Renal pelvis (tissue), 1 donor: ENCODE measurements at regions not wholly inside any gene's neighbourhood (a gene's known extent, or its start where the extent isn't known, plus 50 kb on each side); places are given as distances from the start of the nearest gene placed in this dataset.

ENCODE experiments used
- DNase-seq: peaks from one replicate; pipeline ENCODE4 v3.0.0-alpha.2; 2013

DNA sequence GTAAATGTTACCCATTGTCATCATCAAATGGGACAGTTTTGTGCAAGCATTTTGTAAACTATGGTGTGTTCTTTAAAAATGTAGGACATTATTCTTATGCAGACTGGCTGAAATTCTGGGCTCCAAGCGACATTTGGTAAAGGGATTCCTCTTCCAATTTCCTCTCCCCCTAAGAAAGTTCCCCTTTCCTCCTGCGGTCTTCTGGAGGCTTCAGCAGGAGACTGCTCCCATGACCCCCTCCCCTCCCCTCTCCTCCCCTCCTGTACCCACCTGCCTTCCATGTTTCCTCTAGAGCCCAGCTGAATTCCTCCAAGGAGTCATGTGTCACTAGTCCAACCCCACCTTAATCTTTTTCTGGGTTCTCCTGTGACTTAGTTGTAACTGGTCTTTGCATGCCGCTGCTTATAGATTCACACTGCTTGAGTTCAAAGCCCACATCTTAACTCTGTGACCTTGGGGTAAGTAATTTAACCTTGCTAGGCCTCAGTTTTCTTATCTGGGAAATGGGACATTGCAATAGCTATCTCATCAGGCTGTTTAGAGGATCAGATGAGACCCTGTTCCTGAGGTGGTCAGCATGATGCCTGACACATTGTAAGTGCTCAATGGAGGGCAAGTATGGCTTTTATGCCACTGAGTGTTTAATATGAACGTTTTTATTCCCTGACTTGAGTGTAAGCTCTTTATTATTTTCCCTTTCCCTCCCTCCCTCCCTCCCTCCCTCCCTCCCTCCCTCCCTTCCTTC is 69.9 kb upstream of the WDR26 start:
- DNase-seq: no peak

DNA sequence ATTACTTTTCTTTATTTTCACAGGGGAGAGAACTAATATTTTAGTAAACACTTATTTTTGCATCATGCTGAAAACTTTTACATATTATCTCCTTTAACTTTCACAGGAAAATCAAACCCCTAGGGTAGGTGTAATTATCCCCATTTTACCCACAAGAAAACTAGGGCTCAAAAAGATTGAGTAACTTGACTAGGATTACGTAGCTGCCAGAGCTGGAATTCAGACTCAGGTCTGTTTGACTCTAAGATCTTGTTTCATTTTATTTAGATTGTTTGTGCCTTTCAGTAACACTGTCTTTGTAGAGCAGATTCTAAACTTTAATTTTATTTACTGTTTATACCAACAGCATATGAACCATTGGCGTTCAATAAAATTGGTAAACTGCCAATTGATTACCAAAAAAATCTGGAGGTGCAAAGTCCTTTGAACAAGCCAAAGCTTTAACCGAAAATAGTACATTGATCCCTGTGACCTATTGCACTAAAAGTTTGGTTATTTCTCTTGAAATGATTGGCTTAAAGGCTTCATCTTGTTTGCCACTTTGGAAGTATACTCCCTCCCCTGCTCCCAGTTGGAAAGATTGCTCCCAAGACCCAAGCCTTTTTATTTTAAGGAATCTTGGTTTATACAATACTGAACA is 71.0 kb upstream of the WDR26 start:
- DNase-seq: no peak

DNA sequence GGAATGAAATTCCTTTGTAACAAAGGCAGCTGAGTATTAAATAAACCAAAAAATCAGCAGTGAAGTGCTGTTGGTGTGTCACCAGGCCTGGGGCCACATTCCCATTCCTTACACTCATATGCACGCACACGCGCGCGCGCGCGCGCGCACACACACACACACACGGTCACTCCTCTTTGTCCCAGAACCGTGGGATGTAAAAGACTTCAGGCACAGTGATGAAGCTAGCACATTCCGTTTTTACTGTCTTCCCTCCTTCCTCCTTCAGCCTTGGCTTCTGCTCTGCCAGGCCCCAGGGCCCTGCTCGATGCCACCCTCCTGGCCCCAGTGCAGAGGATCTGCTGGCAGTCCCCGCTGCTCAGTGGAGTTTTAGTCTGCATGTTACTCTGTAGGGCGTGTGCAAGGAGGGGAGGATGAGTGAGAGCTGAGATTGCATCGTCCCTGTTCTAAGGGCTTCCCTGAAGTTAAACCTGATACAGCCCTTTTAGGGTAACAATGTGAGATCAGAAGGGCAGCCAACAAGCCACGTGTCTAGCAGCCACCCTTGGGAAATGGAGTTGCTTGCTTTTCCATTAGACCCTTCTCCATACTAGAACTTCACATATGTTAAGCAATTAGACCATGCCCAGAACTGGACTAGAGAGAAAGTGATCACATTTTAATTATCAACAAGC is 71.7 kb upstream of the WDR26 start:
- no peak for DNase-seq

DNA sequence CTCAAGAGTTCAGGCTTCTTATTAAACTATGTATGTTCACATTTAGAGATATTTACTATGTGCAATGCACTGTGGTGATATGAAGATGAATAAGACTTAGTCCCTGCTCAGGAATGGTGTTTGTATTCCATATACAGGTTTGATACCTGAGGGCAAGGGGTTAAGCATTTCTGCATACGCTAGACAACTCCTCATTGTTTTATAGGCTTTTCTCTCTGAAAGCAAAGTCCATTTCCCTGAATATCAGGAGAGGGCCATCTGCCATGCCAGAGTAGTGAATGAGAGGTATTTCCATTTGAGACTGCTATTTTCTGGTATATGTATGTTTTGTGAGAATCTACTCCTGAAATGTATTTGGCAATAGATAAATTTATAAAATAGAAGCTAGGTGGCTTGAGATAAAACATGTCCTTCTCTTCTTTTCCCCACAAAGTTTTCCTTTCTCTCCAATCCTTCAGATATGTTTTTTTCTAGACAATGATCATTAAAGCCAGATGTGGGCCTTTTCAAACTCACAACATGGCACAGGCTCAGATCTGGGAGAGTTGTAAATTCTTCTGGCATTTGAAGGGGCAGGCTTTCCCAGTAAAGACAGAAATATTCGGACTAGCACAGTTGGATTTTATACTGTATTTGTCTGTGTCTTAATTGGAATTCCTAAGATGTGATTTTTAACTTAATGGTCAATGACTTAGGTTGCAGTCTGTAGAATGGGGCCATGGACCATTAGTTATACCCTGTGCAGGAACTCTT is 73.3 kb upstream of the WDR26 start:
- DNase-seq: no peak

DNA sequence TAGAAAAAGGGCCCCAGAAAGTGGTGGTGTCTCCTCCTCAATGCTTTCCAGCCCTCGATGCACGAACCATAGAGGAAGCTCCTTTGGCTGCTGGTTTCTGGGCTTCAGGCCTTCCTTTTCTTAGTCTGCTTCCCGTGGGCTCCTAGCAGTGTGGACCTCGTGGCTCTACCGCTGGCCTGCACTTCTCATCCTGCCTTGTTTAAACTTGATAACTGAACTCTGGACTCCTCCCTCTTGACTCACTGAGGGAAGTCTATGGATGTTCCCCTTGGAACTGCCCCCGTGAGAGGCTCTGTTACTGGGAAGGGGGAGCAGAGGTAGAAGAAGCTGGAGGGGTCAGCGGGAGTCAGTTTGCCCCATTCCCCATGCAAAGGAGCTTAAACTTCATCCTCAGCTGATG is 75.3 kb upstream of the WDR26 start:
- no peak for DNase-seq

DNA sequence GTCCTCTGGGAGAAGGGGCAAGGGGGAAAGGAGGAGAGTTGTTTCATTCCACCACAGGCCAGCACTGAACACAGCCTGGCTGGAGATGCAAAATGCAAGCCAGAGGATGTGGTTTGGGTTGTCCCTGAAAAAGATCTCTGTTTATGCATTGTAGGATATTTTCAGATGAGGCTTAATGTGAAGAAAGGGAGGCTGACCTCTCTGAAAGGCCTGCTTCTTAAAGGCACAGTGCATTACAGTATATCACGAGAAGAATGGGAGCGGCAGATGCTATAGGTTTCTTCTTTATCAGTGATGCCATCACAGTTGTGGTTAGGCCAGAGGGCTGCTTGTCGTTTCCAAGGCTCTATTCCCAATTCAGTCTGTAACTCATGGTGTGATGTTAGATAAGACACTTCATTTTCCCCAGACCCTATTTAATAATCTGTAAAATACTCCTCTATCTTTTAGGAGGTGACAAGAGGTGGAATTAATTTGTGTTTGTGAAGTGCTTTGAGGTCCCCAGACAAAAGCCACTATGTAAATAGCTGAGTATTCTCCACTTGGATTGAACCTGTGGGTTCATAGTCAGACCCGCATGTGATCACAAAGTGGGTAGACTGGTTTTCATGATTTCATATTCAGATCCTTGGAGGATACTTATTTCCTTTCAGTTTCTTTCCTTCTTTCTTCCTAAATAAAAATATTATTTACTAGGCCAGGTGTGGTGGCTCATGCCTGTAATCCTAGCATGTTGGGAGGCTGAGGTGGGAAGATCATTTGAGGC is 76.5 kb upstream of the WDR26 start:
- no peak for DNase-seq

DNA sequence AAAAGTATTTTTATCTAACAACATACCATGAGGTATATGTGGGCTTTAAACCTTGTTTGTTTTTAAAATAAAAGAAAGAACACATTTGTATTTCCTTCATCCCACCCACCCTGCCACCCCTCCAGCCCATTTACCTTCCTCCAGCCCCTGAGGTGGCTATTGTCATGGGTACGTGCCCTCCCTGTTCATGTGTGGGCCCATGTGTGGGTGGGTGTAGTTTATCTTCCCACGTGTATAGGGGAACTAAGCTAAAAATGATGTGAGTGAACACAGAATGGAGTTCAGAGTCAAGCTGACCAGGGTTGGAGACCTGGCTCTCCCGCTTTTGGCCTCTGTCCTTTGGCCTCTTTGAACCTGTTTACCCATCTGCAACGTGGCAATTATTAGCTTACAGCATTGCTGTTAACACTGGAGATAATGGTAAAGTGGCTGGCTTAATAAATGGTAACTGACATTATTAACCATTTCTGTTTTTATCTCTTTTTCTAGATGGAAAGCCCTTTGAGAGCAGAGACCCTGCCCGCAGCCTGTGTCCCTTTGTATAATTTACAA is 78.1 kb upstream of the WDR26 start:
- DNase-seq: no peak

DNA sequence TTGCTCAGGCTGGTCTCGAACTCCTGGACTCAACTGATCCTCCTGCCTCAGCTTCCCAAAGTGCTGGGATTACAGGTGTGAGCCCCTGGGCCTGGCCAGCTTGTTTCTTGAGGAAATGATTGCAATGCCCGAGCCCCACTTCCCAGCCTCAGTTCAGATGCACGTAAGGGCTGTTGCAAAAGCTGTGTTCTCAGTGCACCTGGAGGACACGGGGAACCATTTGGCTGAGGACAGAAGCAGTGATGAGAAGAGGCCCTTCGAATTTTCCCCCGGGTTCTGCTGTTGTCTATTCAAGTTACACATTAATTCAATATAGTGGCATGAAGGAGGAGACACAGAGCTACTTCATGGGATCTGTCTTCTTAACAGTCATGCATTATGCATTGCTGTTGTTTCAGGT is 78.8 kb upstream of the WDR26 start:
- no peak for DNase-seq

DNA sequence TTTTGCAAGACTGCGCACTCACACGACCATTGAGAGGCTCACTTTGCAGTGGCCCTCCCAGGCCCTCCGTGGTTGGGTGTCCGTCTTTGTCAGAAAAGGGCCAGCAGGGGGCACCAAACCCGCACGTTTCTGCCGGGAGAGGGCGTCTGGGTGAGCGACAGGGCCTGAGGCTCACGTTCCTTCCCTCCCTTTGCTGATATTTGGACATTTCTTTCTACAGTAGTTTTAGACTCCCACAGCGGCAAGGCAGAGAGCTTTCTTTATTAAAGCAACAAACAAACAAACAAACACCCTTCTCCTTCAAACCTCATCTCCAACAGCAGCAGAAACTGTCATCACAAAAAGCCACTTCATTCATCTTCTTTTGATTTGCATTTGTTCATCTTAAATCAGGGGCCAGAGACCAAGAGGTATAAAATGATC is 79.2 kb upstream of the WDR26 start:
- DNase-seq: peak; percentile 84

DNA sequence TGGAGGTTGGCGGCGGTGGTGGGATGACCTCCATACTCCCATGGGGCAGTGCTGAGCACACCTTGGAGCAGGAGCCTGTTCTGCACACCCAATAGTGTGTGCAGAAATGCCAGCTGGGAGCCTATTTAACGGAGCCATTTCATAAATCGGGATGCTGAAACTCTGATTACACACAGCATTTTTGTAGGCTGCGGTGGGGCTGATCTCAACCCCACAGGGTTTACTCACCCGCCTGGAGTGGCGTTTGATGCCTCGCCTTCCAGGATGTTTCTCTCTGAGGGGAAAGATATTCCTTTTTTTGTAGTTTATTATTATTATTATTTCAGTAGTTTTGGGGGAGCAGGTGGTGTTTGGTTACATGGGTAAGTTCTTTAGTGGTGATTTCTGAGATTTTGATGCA is 82.6 kb upstream of the WDR26 start:
- no peak for DNase-seq

DNA sequence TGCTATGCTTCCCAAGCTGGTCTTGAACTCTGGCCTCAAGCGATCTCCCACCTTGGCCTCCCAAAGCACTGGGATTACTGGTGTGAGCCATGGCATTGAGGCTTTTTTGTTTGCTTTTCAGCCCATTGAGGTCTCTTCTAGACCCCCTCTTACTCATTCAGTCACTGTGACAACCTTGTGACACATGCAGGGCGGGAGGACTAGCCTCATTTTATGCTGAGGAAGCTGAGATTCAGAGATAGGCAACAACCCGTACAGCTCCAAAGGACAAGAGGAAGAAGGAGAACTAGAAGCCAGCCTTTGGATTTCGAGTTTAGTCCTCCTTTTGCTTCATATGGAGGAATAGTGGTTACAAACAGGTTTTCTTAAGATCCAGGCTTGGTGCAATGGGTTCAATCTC is 83.9 kb upstream of the WDR26 start:
- no peak for DNase-seq

DNA sequence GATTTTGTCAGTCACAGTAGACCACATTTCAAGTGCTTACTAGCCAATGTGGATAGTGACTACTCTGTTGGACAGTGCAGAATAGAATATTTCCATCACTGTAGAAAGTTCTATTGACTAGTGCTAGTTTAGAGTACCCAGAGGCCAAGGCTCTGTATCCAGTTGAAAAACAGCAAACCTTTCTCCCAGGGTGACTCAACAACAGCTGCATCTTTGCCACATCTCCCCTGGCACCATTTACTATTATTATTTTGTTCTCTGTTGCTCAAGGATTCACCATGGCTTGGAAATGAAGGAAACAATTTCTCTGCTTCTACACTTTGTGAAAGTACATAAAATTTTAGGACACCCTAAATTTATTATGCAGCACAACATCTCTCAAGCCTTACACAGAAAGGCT is 85.3 kb upstream of the WDR26 start:
- no peak for DNase-seq

DNA sequence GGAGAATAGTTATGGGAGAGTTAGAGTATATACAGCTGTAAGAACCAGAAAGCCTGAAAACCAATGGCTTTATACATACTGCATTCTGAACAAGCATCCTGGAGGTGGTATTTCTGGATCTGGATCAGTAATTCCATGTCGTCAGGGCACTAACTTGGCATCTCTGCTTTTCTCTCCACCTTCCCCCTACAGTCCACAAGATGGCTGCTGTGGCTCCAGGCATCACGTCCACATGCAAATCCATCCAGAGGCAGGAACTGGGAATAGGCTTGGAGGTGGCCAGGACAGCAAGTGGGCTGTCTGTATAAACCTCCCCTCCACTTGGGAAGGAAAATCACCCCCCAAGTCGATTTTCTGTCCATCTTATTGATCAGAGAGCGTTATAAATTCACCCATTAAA is 86.2 kb upstream of the WDR26 start:
- no peak for DNase-seq

DNA sequence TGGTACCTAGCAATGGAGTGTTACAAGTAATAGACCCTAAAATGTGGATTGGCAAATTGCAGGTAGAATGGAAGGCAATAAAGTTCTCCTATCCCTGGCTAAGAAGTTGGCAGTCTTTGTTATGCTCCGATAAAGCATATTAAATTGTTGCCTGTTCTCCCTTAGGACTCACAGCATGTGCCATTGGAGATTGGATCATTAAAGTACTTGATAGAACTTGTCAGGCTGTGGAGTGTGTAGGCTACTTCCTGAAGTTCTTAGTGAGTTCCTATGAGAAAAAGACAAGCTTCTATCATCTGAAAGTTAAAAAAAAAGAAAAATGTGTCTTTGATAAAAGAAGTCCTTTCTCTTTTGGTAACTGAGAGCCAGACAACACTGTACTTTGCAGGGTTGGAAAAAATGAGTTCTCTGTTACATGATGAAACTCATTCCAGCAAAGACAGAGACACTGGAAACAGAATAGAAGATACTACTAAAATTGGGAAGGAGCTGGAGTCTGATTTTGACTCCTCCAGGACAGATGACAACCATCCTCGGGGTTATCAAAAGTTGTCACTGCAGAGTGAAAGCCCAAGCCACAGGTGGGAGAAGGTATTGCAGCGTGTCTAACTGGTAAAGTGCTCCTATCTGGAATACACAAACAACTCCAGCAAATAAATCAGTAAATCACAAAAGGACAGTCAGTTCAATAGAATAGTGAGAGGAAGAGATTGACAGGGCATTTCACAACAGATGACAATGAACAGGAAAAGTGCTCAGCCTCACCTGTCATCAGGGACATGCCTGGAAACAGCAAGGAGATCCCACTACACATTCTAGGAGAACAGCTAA is 87.5 kb upstream of the WDR26 start:
- no peak for DNase-seq

DNA sequence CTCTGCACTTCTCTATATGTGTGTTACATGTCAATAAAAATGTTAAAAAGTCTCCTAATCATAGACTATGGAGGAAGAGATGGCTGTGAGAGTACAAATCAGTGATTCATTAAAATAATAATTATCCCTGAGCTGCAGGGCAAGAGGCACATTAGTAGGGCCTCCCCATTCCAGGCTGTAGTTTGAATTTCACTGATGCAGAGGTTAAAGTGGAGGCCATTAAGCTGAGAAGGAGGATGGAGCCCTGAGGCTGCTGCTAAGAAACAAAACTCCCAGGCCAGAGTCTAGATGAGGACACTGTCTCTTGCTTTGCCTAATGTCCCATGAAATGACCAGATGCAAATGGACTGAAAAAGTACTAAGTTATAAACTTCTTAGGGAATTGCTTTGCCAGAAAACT is 89.1 kb upstream of the WDR26 start:
- DNase-seq: no peak

DNA sequence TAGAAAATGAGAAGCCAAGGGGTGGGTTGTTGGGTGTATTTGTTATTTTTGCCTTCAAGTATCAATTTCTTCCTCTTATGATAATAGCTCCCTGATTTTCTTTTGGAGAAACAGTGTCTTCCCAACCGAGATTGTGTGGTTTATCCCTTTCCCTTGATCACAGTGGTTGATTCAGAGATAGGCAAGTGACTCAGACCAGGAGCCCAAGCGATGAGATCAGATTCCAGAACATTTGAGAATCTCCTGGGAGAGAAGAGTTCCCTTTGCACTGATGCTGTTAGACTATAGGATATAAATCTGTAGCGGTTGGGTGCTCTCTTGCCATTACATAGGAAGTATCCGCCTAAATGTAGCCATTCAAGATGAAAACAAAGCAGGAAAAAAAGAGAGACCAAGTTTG is 90.1 kb upstream of the WDR26 start:
- no peak for DNase-seq

DNA sequence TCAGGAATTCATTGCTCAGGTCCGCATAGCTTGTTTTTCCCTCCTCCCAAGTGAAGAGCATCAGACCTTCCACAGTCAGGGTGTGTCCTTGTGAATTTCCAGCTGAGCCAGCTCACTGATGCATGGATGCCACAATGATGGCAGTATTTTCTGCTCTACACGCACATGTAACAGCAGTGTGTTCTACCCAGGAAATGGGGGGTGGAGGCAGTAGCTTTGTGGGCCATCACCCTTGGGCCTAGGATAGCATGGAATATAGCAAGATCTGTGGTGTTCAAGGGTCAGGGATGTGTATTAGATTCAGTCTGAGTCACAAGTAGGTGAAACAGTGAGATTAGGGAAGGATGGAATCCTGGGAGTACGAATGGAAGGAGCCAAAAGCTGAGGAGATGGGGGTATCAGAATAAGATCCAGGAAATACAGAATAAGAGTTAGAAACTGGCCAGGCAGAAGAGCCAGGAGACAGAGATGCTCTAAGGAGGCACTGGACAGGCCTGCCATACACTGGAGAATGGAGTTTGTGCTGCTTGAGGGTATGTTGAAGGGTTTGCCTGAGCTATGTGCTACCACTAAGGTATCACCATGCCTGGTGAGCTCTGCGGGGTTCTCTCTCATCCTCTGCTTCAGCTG is 90.6 kb upstream of the CNIH3 start:
- DNase-seq: no peak

DNA sequence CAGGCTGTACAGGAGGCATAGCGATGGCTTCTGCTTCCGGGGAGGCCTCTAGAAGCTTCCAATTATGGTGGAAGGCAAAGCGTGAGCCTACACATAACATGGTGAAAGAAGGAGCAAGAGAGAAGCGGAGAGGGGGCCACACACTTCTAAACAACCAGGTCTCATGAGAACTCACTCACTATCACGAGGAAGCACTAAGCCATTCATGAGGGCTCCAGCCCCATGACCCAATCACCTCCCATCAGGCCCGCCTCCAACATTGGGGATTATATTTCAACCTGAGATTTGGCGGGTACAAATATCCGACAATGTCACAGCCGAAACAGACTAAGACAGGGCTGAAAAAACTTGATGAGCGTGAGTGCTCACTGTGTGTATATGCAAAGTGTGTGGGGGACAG is 89.3 kb upstream of the CNIH3 start:
- no peak for DNase-seq

DNA sequence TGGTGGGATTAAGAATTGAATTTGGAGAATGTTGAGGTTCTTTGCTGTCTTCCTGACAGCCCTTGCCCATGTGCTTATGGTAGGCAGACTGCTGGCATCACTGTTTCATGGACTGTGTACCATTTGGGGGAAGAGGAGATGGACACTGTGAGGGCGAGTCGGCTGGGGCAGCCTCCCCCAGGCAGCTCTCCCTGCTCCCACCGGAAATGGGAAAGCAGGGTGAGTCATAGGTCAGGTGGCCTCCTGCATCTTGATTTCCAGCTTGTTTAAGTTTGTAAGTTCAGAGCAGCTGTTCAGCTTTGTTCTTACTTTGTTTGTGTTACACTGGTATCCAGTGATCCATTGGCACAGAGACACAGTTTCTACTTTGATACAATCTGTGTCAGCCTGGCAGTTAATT is 87.2 kb upstream of the CNIH3 start:
- no peak for DNase-seq

DNA sequence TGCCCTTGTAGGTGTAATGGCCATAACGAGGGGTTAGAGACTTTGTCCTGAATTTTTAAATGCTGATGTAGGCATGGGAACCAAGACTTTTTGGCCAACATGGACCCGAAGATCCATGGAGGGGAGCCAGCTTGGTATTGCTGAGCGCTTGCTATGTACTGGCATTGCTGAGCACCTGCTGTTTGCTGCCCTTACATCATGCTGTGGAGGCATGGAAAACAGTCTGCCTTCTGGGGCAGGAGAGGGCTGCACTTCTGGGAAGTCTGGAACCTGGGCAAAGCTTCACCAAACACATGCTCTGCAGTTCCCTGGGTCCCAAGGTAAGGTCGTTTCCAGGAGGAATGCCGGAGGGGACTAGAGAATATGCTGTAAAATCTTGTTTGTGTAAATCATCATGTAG is 86.3 kb upstream of the CNIH3 start:
- no peak for DNase-seq
